ENCODE measurements at regions not wholly inside any gene's neighbourhood (a gene's known extent, or its start where the extent isn't known, plus 50 kb on each side); places are given as distances from the start of the nearest gene placed in this dataset.

- no peak for TF ChIP-seq ZNF274 (IDR thresholded peaks at IDR 0.05; ENCODE audit: low read depth, low read length)
- TF ChIP-seq YY1 (IDR thresholded peaks at IDR 0.05; ENCODE audit: insufficient read depth, insufficient read length): no peak
These were observed 63.2 kb downstream of the TTC32 start for GRCh38 chr2:19838616-19839015.
